Bronchial epithelial cell (primary cell): ENCODE measurements at regions not wholly inside any gene's neighbourhood (a gene's known extent, or its start where the extent isn't known, plus 50 kb on each side); places are given as distances from the start of the nearest gene placed in this dataset.

Experiments used
- DNase-seq: peaks from one replicate; pipeline ENCODE4 v3.0.0-alpha.2; 2010; ENCODE audit warnings: low read depth
- FAIRE-seq: peaks from 2 replicates; lab custom pipeline; 2011; peaks lifted over from hg19 to GRCh38; lab: Jason Lieb, UNC
- H3K27me3 ChIP-seq: 2 replicates; pipeline ENCODE4 v1.5.1; 2011; ENCODE audit warnings: low read length; ENCODE audit not compliant: control insufficient read depth, insufficient read depth
- H3K36me3 ChIP-seq: 2 replicates; pipeline ENCODE4 v1.5.1; 2011; ENCODE audit warnings: low read length; ENCODE audit not compliant: control insufficient read depth, insufficient read depth
- H3K4me3 ChIP-seq: 2 replicates; pipeline ENCODE4 v1.5.1; 2011; ENCODE audit warnings: mild to moderate bottlenecking, low read depth, low read length, control low read depth
- CTCF ChIP-seq: IDR thresholded peaks from 2 replicates; pipeline ENCODE4 v1.5.1; 2011; ENCODE audit warnings: mild to moderate bottlenecking, moderate library complexity, low read length, control low read depth, inconsistent platforms; ENCODE audit not compliant: insufficient read depth, severe bottlenecking

DNA sequence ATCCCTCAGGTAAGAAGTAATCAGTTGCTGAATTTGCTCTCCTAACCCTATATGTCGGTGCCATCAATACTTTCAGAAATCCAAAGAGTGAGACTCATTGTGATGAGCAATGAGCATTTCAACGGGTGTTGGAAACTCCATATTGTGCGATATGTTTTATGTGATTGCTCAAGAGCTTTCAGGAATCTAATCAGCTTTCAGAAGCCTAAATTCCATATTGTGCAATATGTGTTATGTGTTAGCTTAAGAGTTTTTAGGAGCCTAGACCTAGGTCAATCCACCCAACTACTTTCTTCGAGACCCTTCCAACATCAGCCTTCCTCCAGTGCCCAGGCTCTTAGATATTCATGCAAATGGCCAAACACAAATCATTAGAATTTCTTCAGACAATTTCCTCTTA lies 277.3 kb downstream of the DSC3 start:
- H3K4me3 ChIP-seq: no peak overlapping the region
- H3K36me3 ChIP-seq: no peaks in the 10 kb centered on the region
- no peak for DNase-seq
- no peak for TF ChIP-seq CTCF
- no peaks in the 10 kb centered on the region for H3K27me3 ChIP-seq
- FAIRE-seq: no peak

DNA sequence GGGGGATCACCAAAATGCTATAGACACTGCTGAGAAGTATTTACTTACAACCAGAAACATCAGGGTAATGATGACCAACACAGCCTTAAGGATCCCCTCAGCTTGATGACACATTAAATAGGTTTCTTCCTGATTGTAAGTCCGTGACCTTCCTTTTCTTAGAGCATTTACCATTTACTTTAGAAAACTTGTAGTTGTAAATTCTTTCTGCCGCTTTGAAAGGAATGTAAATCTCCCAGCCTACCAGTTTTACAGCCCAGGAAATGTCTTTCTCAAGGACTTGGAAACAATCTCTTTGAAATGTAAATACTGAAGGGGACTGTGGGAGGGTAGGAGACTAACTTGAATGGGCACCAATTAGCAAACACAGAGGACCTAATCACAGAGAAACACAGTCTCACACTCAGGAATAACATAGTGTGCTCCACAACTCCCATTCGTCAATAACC lies 278.6 kb downstream of the DSC3 start:
- DNase-seq (no peak), FAIRE-seq (no peak)
- H3K27me3 ChIP-seq: no peaks in the 10 kb centered on the region
- no peaks in the 10 kb centered on the region for H3K36me3 ChIP-seq
- no peak overlapping the region for H3K4me3 ChIP-seq
- no peak for TF ChIP-seq CTCF

- no peak for TF ChIP-seq CTCF
- H3K4me3 ChIP-seq: no peak overlapping the region
- DNase-seq (no peak), FAIRE-seq (no peak)
- H3K27me3 ChIP-seq: no peaks in the 10 kb centered on the region
- no peaks in the 10 kb centered on the region for H3K36me3 ChIP-seq
Observed at GRCh38 chr18:30754846-30755245, 287.7 kb downstream of the DSC3 start.

DNA sequence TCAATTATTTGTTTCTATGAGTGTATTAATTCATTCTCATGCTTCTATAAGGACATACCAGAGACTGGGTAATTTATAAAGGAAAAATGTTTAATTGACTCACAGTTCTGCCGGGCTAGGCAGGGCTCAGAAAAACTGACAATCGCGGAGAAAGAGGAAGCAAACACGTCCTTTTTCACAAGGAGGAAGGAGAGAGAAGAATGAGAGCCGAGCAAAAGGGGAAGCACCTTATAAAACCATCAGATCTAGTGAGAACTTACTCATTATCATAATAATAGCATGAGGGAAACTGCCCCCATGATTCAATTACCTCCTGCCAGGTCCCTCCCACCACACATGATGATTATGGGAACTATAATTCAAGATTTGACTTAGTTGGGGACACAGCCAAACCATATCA lies 294.0 kb downstream of the DSC3 start:
- DNase-seq: no peak
- TF ChIP-seq CTCF: no peak
- FAIRE-seq: no peak
- H3K27me3 ChIP-seq: no peaks in the 10 kb centered on the region
- no peak overlapping the region for H3K4me3 ChIP-seq
- no peaks in the 10 kb centered on the region for H3K36me3 ChIP-seq

GRCh38 chr18:30746224-30746623 lies 296.3 kb downstream of the DSC3 start:
- FAIRE-seq: no peak
- DNase-seq: no peak
- TF ChIP-seq CTCF: no peak

DNA sequence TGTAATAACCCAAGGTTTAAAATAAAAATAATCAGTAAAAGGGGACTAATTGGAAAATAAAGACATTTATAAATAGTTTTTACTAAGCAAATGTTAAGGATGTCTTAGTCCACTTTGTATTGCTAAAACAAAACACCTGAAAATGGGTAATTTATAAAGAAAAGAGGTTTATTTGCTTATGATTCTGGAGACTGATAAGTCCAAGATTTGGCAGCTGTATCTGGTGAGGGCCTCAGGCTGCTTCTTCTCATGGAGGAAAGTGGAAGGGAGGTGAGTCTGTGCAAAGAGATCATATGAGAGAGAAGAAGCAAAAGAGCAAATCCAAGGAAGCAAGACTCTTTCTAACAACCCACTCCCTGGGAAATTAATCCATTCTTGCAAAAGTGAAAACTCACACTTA lies 299.5 kb downstream of the DSC3 start:
- Histone ChIP-seq H3K36me3 (no peaks in the 10 kb centered on the region), H3K4me3 (no peak overlapping the region), H3K27me3 (no peaks in the 10 kb centered on the region)
- no peak for DNase-seq
- no peak for FAIRE-seq
- TF ChIP-seq CTCF: no peak

More at GRCh38 chr18:30746224-30746623, 296.3 kb downstream of the DSC3 start:
- Histone ChIP-seq H3K36me3 (no peaks in the 10 kb centered on the region), H3K4me3 (no peak overlapping the region), H3K27me3 (no peaks in the 10 kb centered on the region)
